Right renal pelvis (tissue), 4 donors: ENCODE measurements at regions not wholly inside any gene's neighbourhood (a gene's known extent, or its start where the extent isn't known, plus 50 kb on each side); places are given as distances from the start of the nearest gene placed in this dataset.
"Not testable (repeated sequence)": the region's sequence is repeated elsewhere in the genome, so short reads cannot be mapped to it uniquely, and the experiment has no call there.

ENCODE experiments used
- DNase-seq, 4 donors: peaks; one replicate each; pipeline ENCODE4 v3.0.0-alpha.2; 2013; ENCODE audit warnings: low read depth in 4 of 4, low spot score in 3 of 4, missing footprints in 1 of 4

DNA sequence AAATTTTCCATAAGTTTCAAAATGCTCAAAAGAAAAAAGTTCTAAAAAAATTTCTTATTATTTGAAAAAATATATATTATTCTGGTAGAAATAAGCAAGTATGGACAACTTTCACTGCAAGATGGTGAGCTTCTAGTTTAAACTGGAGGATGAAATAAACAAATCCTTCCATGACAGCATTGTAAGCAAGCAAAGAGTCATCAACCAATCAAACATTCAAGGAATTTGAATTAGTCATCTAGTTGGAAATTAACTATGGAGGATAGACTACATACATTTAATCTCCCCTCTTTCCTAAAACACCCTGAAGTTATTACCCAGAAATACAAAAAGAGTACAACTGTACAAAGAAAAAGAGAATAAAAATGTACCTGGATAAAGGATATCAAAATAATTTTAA is 51.0 kb upstream of the IRX5 start:
- no peak for DNase-seq

DNA sequence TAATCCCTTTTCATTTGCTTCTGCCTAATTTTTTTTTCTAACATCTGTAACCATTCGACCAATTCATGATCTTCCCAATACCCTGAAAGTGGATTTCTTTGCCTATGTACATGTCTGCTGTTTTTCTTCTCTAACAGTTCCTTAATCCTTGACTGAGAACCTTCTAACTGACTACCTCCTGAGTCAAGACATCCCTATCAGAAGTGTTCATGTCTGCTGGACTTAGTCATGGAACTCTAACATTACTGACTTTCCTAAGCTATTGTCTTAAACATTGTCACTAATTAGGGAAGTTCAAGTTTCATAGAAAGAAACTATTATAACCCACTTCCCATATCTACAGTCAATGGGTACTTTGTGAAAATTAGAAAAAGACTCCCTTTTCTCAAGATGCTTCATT is 52.4 kb upstream of the IRX5 start:
- DNase-seq, result no peak

DNA sequence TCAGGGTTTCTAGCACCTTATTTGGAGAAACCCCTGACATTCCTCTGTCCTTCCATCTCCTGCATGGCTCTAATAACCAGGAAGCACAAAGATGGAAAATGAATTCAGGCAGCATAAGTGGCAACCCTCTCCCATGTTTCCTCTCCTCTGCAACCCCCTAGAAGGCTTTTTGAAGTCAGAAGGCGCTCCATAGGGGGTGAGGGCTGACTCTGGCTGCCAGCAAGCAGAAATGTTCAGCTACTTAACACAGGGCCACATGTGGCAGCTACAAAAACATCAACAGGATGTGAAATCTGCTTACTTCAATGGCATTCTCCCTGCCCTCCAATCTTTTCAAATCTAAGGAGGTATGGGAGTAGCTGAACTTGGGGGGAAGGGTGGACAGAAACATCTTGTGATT is 55.2 kb upstream of the IRX5 start:
- DNase-seq, result no peak

DNA sequence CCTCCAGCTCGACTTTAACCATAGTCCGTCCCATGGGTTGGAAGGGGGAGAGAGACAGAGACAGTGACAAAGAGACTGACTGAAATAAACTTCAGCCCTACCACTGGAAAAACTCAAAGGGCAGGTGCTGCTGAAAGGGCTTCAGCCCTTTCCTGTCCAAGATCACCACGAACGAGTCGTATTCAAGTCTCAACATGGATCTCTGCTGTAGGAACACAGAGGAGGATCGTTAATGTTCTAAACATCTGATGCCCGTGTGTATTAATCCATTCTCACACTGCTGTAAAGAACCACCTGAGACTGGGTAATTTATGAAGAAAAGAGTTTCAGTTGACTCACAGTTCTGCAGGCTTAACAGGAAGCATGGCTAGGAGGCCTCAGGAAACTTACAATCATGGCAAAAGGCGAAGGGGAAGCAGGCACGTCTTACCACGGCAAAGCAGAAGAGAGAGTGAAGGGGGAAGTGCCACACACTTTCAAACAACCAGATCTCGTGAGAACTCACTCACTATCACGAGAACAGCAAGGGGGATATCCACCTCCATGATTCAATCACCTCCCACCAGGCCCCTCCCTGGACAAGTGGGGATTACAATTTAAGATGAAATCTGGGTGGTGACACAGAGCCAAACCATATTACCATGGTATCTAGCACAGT is 56.8 kb upstream of the IRX5 start:
- not testable (repeated sequence) for DNase-seq

DNA sequence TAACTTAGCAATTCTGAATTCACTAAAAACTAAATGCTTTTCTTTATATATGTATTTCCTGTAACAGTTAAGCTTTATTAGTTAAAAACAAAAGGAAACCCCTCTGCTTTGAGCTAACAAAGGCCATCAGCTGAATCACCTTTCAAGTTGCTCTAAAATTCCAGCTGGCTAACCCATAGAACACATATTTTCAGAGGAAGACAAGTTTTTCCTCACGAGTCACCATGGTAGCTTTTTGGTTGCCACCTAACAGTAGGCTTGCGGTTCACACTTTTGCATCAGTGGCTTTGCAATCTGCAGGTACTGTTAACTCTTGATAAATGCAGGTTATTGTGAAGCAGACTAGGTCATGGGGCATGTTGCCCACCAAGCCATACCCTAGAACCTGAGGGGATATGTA is 57.6 kb upstream of the IRX5 start:
- no peak for DNase-seq

DNA sequence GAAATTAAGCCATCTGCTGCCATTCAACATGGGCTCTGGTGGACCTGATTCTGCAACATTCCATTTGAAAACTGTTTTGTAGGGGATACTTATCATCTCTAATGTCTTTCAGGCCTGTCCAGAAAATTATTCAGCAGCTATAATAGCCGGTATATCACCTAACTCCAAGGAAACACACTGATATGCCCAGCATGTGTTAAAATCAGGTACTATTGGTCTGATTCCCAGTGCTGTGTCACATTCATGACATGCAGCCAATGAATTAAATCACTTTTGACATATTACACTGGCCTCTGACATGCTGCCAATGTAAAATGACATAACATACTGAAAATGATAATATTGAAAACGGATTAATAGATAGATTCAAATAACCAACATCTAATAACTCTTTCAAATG is 60.5 kb upstream of the IRX5 start:
- no peak for DNase-seq

DNA sequence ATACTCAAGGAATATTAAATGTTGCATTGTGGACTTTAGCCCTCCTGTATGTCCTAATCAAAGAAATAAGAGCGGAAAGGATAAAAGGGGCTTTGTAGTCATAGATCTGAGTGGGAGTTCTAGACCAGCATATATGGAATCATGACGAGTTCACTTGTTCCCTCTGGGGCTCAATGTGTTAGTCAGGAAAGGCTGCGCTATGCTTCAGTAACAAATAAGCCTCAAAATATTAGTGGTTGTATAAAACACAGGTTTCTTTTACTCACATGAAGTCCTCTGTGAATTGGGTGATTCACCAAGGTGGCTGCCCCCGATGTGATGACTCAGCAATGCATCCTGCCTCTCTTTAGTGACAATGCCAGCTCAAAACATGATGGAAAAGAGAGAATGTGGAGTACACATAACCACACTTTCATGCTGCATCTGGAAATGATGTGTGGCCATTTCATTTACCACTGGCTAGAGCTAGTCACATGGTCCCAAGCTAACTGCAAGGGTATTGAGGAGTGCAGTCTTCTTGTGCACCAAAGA is 63.3 kb upstream of the IRX5 start:
- DNase-seq, result no peak

DNA sequence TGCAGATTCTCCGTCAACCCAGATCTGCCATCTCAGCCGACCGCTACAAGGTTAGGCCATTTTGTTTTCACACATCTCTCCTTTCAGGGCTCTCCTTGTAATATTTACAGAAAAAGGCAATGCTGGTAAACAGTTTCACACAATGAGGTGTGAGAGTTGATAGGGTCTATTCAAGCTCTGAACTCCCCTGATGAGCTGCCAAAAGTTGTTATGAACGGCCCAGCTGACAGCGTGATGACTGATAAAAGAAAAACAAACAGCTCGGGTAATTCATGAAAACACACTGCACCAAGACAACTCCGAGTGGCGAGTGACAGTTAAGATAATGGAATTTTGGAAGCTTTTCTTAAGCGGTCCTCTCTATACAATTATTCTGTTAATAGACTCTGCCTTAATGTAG is 68.1 kb upstream of the IRX5 start:
- DNase-seq, result no peak

DNA sequence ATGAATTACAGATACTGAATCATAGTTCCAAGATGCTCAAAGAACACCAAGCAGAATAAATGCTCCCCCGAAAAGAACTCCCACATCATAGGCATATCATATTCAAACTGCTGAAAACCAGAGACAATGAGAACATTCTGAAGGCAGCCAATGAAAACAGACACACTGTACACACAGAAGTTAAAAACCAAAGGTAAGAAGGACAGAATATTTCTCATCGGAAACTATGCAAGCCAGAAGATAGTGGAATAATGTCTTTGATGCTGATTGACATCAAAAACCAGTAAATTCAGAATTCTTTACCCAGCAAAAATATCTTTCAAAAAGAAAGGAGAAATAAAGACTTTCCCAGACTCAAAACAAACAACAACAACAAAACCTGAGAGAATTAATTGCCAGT is 73.8 kb upstream of the IRX5 start:
- DNase-seq, result no peak

DNA sequence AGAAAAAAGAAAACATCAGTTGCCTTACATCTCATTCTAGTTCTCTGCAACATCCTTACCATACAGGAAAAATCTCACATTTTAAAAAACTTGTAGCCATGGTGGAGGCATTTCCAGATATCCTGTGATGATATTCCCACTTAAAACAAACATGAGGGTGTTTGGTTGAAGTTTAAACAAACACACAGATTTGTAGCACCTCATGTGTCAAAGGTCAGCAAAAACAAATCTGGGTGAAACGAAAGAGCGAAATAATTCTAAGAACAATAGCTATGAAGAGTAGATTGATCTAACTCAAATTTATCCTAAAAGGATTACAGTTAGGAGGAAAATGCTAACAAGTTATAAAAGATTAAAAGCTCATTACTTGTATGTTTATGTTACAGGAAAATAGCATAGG is 83.1 kb upstream of the IRX5 start:
- no peak for DNase-seq

DNA sequence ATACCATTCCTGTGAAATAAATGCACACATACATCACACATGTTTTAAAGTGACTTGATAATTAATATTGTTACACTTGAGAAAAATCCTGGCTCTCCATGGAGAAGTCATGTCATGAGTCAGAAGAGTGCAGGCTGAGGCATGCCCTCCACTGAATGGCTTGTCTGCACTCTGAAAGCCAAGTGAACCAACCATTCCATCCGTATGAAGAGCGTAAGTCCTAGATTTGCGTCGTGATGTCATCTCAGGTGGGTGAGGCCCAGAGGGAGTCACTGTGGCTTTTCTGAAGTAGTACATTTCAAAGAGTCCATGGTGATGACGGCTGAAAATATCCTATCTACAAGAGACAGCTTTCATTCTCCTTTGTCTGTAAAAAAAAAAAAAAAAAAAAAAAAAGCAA is 83.5 kb upstream of the IRX5 start:
- DNase-seq, result no peak

DNA sequence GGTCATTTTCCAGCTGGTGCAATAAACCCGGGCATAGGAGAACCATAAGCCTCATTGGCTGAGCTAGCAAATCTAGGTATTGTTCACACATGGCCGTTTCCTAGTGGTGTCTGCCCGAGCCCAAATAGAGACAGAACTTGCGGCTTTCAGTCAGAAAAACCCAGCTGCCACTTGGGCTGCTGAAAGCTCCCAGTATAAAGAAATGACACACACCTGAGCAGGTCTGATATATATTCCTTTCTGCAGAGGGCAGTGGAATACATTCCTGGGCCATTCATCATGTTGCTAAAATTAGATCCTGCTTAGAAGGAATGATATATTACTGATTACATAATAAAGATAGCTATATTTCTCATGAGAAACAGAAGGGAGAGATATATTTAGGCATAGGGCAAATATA is 83.9 kb upstream of the IRX5 start:
- no peak for DNase-seq

DNA sequence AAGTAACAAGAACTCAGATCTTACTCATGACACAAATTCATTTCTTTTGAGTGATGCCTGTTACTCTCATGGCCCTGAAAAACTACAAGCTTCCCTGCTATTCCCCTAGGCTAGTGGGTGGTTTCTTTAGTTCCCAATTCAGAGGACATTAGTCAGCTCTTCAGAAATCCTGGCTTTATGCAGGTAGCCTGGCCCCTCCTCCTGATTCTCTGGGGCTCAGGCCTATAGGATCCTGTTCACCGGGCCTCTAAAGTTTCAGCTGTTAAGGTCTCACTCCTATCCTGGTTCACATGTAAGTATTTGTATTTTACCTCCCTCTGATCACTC is 87.3 kb upstream of the IRX5 start:
- DNase-seq, result no peak

DNA sequence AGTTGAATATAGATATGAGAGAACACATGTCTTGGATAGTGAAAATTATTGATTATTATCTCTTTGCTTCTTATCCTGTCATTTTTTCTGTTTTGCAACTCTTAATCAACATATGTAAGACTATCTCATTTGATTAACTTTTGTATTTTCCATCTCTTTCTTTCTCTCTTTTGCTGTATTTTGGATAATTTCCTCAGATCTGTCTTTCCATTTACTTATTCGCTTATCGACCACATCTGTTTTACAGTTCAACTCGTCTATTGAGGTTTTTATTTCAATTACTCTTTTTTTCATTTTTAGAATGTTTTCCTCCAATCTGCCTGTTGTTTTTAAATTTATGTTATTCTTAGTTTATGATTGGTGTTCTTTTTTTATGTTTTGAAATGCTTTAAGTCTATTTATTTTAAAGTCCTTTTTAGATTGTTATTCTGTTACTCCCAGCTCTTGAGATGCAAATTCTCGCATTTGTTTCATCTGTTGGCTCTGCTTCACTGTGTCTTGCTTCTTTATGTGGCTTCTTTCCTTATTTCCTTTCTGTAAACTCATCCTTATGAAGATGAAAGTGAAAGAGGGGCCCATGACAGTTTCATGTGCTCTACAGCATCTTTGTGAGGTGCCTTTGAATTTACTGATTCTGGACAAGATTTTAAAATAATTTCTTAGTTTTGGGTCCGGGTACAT is 87.8 kb upstream of the IRX5 start:
- DNase-seq, result no peak

DNA sequence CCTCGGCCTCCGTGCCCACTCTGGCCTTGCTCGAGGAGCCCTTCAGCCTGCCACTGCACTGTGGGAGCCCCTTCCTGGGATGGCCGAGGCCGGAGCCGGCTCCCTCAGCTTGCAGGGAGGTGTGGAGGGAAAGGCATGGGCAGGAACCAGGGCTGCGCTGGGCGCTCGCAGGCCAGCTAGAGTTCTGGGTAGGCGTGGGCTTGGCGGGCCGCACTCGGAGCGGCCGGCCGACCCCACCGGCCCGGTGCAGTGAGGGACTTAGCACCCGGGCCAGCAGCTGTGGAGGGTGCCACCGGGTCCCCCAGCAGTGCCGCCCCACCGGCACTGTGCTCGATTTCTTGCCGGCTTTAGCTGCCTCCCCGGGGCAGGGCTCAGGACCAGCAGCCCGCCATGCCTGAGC is 101.0 kb upstream of the IRX5 start:
- DNase-seq, result no peak

DNA sequence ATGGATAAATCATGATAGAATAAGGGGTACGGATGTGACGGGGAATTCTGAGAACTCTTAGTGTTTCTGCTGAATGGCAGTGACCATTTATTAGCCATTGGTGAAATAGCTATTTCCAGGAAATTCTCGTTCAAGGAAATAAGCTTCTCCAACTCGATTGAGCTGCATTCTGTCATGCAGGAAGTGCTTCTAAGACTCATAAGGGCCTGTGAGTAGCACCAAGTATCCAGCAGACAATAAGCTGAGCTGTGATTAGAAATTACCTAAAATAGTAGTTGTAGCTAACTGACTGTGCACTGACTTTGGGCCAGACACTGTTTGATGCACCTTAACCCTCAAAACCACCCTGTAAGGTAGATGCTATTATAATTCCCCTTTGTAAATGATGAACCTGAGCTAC is 107.8 kb upstream of the IRX5 start:
- no peak for DNase-seq

DNA sequence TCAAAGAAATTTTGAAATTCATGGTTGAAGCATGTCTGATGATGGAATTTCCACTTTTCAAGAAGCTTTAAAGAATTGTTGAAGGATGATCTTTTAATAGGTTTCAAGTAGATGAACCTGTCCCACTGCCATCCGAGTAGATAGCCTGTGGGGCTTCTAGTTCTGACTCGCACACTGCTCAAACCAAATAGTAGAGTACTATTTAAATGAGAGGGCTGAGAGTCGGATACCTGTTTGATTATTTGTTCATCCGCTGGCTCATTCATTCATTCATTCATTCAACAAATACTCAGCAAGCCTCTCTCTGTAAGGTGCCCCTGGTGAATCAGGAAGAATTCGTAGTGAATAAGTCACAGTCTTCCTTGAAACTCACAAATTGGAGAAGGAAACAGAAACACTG is 108.2 kb upstream of the IRX5 start:
- DNase-seq, result no peak

DNA sequence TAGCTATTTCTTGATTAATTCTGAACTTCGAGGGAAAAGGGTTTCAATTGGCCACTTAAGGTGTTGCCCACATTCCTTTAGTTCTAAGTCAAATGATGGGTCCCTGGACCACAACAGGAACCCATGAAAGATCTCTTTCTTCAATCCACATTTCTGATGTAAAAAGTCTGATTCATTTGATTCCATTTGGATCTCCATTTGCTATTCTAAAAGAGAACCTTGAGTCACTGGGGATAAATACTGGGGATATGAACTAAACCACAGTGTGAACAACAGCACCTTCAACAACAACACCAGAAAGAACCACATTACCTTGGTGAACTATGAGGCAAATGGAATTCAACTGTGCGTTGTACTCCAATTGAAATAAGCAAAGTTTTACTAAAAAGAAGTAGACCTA is 108.9 kb upstream of the IRX5 start:
- DNase-seq, result no peak

DNA sequence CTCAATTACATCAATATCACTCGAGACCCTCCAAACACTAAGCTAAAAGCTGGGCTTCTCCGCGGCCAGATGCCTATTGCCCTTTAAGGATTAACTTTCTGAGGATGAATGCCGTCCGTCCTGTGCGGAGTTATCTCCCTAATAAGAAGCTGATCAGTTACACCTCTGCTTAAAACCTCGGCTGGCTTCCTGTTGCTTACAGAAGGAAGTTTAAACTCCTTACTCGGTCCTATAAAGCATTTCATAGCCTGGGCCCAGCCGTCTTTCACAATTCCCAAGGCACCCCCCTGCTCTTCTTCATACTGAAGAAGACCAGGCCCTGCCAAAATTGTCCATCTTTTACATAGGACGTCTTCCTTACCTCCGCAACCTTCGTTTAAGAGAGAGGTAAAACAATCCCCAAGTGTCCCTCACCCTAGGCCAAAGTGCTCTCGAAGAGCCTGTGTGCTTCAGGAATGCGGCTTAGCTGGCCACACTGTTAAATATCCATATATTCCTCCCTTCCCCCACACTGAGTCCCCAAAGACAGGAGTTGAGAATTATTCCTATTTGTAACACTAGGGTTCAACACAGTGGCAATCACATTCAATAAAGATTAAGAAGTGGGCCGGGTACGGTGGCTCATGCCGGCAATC is 112.6 kb upstream of the IRX5 start:
- no peak for DNase-seq

DNA sequence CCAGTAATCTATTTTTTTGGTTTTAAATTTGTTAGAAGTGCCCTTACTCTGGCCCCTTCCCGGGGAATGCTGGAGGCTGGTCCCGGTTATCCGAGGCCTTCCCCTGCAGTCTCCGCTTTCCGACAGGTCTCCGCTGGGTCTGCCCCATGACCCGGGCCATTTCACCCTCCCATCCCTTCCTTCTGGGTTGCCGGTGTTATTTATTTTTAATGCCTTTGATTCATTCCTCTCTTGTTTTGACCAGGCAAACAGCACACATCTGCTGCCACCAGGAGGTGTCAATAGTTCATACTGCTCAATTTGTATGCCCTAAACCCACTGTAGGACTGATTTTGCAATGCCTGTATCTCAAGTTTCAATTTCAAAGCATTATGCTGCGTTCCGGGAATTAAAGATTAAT is 113.2 kb upstream of the IRX5 start:
- DNase-seq, result no peak

DNA sequence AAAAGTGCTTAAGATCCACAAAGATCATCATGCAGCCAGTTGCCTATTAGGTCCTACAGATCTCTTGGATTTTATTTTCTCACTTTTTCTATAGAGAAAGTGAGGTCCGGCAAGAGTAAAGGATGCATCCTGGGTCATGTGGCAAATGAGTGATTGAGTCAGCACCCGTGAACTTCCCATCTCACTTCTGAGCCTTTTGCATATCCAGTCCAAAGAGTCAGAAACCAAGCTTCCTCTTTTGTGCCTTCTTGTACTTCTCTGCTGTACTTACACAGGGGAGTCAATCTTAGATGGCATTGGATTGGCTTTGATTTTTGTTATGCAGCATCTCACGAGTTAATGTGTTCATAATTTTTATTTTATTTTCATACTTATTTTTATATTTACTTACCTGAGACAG is 114.2 kb upstream of the IRX5 start:
- DNase-seq, result no peak

DNA sequence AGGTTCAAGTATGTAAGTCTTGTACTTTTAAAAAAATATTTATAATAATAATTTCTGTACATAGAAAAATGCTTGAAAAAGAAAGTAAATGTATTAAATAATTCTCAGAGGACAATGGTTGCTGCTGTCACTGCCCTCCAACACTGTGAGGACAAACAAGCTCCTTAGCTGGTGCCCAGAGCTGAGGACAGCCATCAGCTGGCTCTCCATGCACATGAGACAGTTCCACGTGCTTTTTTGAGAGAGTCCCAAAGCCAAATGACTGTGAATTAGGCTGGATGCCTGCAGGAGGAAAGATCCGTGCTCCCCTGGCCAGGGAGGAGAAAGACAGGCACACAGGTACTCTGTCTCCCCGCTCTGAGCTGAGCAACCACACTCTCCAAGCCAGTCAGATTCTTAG is 115.5 kb upstream of the IRX5 start:
- DNase-seq, result no peak
